Left kidney (tissue), 1 donor: ENCODE measurements at regions not wholly inside any gene's neighbourhood (a gene's known extent, or its start where the extent isn't known, plus 50 kb on each side); places are given as distances from the start of the nearest gene placed in this dataset.

Source experiments
- DNase-seq: peaks from one replicate; pipeline ENCODE4 v3.0.0-alpha.2; 2013

GRCh38 chr9:82320566-82320965 lies 332.0 kb downstream of the SPATA31D1 start:
- DNase-seq: no peak

GRCh38 chr9:82325907-82326306 lies 337.3 kb downstream of the SPATA31D1 start:
- DNase-seq: no peak

GRCh38 chr9:82327641-82328040 lies 339.1 kb downstream of the SPATA31D1 start:
- DNase-seq: no peak

- no peak for DNase-seq
Observed at GRCh38 chr9:82331079-82331478, 342.5 kb downstream of the SPATA31D1 start.

GRCh38 chr9:82332018-82332773 lies 343.6 kb downstream of the SPATA31D1 start:
- DNase-seq: no peak

DNA sequence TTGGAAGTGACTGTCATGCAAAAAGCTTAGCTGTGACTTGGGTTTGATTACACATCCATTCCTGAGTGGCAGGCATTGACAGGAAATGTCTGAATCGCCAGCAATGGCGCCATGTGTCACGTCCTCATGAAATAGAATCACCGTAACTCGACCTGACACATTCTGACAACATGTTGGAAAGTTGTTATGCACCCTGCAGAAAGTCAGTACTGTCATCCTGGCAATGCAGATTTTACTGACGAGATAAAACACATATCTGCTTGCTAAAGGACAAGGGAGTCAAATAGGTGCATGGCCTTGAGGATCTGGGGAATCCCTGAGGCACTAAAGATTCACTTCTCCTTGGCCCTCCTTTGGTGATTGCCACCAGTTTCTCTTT lies 344.2 kb downstream of the SPATA31D1 start:
- no peak for DNase-seq

- no peak for DNase-seq
Observed at GRCh38 chr9:82333671-82334070, 345.1 kb downstream of the SPATA31D1 start.

DNA sequence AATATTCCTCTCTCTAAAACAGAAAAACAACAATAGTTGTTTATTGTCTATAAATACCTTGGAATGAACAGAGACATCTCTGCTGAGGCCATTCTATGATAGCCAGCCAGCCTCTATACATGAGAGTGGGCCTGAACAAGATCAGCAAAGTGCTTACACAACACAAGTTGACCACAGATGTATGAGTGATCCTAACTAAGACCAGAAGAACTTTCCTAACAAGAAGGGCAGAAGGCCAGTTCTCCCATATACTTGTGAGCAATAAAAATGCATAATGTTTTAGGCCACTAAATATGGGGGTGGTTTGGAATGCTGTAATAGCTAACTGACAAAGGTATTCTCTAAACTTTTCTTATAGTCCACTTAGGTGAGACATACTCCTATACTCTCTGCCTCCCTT lies 345.7 kb downstream of the SPATA31D1 start:
- DNase-seq: no peak

DNA sequence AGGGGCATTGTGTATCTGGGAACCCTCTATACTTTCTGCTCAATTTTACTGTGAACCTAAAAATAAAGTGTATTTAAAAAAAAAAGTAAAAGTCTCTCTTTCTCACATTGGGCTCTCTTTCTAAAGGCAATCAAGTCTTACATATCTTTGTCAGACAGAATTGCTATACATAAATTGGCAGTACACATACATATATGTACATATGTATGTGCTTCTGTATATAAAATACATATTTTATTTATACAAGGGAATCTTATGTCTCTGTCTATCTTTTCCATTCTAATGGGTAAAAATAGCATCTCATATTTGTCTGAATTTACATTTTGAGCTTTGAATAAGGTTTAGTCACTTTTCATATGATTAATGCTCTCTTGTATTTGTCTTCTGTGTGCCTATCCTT lies 348.8 kb downstream of the SPATA31D1 start:
- DNase-seq: no peak

GRCh38 chr9:82342046-82342445 lies 353.5 kb downstream of the SPATA31D1 start:
- no peak for DNase-seq

DNA sequence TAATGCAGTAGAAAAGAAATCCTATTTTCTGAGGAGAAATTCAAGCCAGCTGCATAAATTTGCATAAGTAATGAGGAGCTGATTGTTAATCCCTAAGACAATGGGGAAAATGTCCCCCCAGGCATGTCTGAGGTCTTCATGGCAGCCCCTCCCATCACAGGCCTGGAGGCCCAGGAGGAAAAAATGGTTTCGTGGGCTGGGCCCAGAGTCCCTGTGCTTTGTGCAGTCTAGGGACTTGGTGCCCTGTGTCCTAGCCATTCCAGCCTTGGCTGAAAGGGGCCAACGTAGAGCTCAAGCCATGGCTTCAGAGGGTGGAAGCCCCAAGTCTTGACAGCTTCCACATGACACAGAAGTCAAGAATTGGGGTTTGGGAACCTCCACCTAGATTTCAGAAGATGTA lies 357.5 kb downstream of the SPATA31D1 start:
- no peak for DNase-seq

DNA sequence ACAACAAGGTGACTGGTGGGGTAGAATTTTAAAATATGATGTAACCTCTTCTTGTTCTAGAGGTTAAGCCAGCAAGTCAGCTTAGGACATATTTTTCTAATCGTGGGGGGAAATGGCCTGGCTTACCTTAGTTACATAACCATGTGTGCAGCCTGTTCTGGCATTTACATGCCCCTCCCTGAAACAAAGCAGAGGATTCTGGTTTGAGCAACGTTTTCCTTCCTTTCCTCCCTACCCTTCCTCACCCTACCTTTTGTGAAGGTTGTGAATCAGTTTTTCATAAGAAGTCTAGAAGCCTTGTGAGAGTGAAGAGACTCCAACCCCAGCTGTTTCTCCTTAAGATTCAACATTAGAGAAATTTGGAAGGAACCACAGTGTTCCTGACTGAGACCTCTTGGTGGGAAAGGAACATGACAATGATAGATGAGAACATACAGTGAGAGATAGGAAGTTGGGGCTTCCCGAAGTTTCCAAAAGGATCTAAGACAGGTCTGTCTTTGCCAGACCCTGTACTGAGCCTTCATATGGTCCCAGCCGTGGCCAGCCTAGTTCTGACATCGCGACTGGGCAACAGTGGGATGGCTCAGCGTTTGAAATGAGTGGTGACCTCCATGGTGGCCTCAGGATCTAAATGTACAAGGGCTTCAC lies 365.2 kb downstream of the SPATA31D1 start:
- DNase-seq: no peak

DNA sequence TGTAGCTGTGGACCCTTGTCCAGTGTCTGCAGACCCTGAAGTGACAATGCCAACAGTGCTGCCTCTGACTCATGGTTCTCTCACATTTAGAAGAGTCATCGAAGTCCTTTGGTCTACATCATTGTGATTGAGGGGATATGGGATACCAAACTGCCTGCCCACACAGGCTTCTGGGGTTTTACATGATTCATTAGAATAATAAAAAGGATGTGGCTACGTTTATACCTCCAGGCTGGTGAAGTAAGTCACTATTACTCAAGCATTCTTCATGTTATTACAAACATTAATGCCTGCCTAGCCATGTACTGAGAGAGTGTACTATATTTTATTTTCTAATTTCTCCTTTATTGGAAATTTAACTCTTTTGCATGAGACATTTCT lies 365.7 kb downstream of the SPATA31D1 start:
- no peak for DNase-seq

DNA sequence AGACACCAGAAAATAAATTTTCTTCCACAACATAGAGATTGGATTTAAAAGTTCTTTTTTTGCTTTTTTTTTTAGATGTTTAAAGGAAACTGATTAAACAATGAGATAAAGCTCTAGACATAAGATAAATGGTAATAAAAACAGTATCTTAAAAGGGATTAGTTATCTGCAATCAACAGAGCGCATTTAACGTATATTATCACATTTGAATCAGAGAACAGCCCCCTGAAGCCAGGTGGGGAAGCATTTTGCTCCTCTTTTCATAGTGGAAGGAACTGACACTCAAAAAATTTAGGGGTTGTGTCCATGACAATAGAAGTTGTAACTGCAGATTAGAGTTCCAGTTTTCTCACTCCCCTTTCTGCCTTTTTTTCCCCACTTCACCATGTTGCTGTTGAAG lies 367.6 kb downstream of the SPATA31D1 start:
- no peak for DNase-seq

- DNase-seq: no peak
Observed at GRCh38 chr9:82356871-82357270, 368.3 kb downstream of the SPATA31D1 start.

- no peak for DNase-seq
Observed at GRCh38 chr9:82363198-82363597, 374.6 kb downstream of the SPATA31D1 start.

DNA sequence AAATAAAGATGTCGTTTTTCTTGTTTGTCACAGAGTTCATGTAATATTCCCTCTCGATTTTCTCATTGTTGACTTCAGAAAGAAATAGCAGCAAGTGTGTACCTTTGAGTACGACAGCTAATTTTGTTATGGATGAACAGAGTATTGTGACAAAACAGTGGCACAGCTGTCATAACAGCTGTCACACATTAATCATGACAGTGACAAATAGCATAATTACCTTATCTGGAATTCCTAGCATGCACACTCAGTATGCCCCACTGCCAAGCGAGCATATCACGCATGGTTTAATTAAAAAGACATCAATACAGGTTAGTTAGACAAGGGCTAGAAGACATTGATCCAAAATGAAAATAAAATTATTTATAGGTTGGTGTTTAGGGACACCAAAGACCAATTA lies 375.1 kb downstream of the SPATA31D1 start:
- no peak for DNase-seq

DNA sequence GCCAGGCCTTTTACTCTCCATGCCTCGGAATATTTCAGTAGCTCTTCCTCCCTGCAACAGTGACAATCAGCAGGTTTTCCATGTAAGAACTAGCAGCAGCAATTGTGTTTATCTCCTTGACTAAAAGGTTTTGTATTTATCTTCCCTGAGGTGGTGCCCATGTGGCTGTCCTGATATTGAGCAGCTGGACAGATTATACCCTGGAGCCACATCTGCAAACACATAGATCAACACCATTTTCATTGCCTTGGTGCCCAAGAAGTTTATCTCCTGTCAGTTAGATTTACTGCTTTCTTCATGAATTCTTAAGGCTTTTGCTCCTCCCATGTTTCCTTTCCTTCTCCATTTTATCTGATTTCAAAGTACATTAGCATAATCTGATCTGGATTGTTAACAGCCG lies 378.4 kb downstream of the SPATA31D1 start:
- DNase-seq: no peak

DNA sequence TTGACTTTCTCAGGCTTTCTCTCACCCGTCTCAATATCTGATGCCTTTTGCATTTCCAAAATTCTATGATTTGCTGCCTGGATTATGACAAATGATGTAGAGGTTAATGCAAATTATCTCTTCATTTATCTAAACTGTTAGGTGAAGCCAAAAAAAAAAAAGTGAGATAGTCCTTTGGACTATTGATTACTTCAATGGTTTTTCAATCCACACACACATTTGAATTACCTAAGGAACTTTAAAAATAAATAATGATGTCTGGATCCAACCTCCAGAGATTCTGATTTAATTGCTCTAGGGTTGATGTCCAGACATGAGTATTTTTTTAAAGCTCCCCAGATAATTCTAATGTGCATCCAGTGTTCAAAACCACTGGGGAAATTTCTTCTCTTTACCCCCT lies 379.4 kb downstream of the SPATA31D1 start:
- DNase-seq: no peak

DNA sequence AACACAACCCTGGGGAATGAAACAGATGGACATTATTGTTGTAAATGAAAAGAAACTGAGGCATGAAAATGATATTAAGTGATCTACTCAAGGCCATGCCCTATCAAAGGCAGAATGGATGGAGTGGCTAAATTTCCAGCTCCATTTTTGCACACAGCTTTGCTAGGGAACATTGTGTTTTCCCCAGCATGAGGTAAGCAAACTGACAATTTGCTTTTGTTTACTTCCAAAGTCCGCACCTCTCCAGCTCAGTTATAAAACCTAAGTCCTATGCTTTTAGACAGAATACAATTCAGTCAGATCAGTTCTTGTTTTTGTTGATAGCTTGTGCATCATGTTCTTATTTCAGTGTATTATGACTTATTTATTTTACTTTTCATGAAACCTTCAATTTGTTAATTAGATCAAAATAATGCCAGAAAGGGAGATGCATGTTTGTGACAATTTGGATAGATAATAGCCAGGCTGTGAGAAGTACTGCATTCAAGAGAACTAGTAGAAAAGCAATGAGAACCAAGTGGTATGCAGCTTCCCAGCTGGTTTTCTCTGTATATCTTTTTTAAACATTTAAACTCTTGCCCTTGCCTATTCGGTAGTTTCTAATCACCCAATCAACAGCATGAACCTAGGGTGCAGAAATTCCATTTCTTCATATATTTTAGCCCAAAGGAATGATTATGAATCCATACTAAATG lies 380.8 kb downstream of the SPATA31D1 start:
- DNase-seq: no peak

GRCh38 chr9:82375041-82375440 lies 386.5 kb downstream of the SPATA31D1 start:
- DNase-seq: no peak

DNA sequence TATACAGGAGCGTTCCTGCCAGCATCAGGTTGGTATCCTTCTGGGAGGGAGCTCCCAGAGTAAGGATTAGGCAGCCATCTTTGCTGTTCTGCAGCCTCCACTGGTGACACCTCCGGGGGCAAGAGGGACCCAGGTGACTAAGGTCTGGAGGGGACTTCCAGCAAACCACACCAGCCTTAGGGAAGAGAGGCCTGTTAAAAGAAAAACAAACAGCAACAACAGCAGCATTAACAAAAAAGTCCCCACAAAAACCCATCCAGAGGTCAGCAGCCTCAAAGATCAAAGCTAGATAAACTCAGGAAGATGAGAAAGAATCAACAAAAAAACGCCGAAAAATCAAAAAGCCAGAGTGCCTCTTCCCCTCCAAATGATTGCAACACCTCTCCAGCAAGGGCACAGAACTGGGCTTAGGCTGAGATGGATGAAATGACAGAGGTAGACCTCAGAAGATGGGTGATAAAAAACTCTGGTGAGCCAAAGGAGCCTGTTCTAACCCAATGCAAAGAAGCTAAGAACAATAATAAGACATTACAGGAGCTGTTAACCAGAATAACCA lies 388.2 kb downstream of the SPATA31D1 start:
- no peak for DNase-seq
